K562 (cell line): ENCODE measurements at regions not wholly inside any gene's neighbourhood (a gene's known extent, or its start where the extent isn't known, plus 50 kb on each side); places are given as distances from the start of the nearest gene placed in this dataset.
A peak's percentile ranks its signal among the peaks of the same experiment; 100 is the strongest.

Experiments used
- ATAC-seq: fragments of 200-7000 bp; cut with Tn5 transposase; 3 replicates; pipeline ENCODE4 v1.9.1; 2020; ENCODE audit warnings: moderate library complexity
- BruUV-seq: library from RNA; stranded (reverse); fragments of 400-500 nt; replicated peaks from 2 replicates; lab custom pipeline; 2021; lab: Mats Ljungman, UMichigan
- CTCF ChIA-PET: fragments of 300-600 bp; formaldehyde crosslinking; extraction: SDS; loops from one replicate; lab custom pipeline; 2021; ENCODE audit warnings: low intra/inter-chr PET ratio; lab: Yijun Ruan, JAX
- POLR2A ChIA-PET: fragments of 300-600, 350-650 bp; sonication (Branson Sonifier 250); formaldehyde crosslinking; extraction: SDS; loops from one replicate; lab custom pipeline; 2021; ENCODE audit warnings: antibody characterized with exemption, inconsistent platforms; lab: Yijun Ruan, JAX
- DNase-seq, 4 experiments: peaks; one replicate each; pipeline versions ENCODE4 v3.0.0 to v3.0.0-alpha.2; 2011 to 2018; ENCODE audit warnings: low spot score in 3 of 4, mixed read lengths in 3 of 4; ENCODE audit errors: extremely low read depth in 1 of 4
- FAIRE-seq: peaks from 2 replicates; lab custom pipeline; 2011; peaks lifted over from hg19 to GRCh38; lab: Jason Lieb, UNC
- H2AFZ ChIP-seq: 2 replicates; pipeline ENCODE4 v1.6.0; 2011; ENCODE audit warnings: low read depth, low read length, control low read depth, inconsistent platforms
- H3K27ac ChIP-seq: fragments of 200-600 bp; 3 replicates; pipeline ENCODE4 v1.8.0; 2011; ENCODE audit warnings: low read depth, mild to moderate bottlenecking, control low read depth, inconsistent platforms, low read length, moderate library complexity, mixed read lengths; ENCODE audit errors: extremely low read depth
- H3K27me3 ChIP-seq, 2 experiments: fragments of 300-600 bp in 1 of 2; 2 replicates in 1 of 2; 3 replicates in 1 of 2; pipeline versions ENCODE4 v1.6.0 to v1.8.0; 2011; ENCODE audit warnings: inconsistent platforms in 2 of 2, low read length in 2 of 2, mild to moderate bottlenecking in 1 of 2, mixed read lengths in 1 of 2, moderate library complexity in 1 of 2; ENCODE audit not compliant: control insufficient read depth in 2 of 2, insufficient read depth in 2 of 2
- H3K36me3 ChIP-seq: fragments of 300-600 bp; 3 replicates; pipeline ENCODE4 v1.8.0; 2011; ENCODE audit warnings: mild to moderate bottlenecking, low read length, inconsistent platforms; ENCODE audit not compliant: control insufficient read depth, insufficient read depth
- H3K4me1 ChIP-seq, 2 experiments: fragments of 200-600 bp in 1 of 2; replicated peaks in 1 of 2; 2 replicates in 1 of 2; 3 replicates in 1 of 2; pipeline versions ENCODE4 v1.5.1 to v1.8.0; 2011; ENCODE audit warnings: inconsistent platforms in 2 of 2, low read length in 2 of 2, mild to moderate bottlenecking in 1 of 2, mixed read lengths in 1 of 2, moderate library complexity in 1 of 2; ENCODE audit not compliant: control insufficient read depth in 2 of 2, insufficient read depth in 2 of 2
- H3K4me2 ChIP-seq: 2 replicates; pipeline ENCODE4 v1.6.1; 2011; ENCODE audit warnings: low read length, control low read depth, inconsistent platforms, mixed read lengths; ENCODE audit not compliant: insufficient read depth
- H3K4me3 ChIP-seq: fragments of 200-600 bp; sonication (generic), shearing (Covaris generic); 2 replicates; pipeline ENCODE4 v1.5.1; 2016; ENCODE audit warnings: control low read depth, inconsistent platforms
- H3K79me2 ChIP-seq: fragments of 200-600 bp; 3 replicates; pipeline ENCODE4 v1.8.0; 2011; ENCODE audit warnings: low read length, inconsistent platforms; ENCODE audit not compliant: control insufficient read depth, insufficient read depth
- H3K9ac ChIP-seq, 2 experiments: 2 replicates each; pipeline versions ENCODE4 v1.6.0 to v1.6.1; 2011; ENCODE audit warnings: low read depth in 2 of 2, low read length in 2 of 2, control low read depth in 1 of 2, inconsistent platforms in 1 of 2, mild to moderate bottlenecking in 1 of 2, mixed read lengths in 1 of 2; ENCODE audit not compliant: insufficient read depth in 1 of 2
- H3K9me1 ChIP-seq: one replicate; pipeline ENCODE4 v1.6.0; 2011; ENCODE audit warnings: inconsistent platforms, mild to moderate bottlenecking, low read length, moderate library complexity; ENCODE audit not compliant: control insufficient read depth, insufficient read depth
- H3K9me3 ChIP-seq: replicated peaks from 2 replicates; pipeline ENCODE4 v1.5.1; 2011; ENCODE audit warnings: low read depth, low read length, inconsistent platforms; ENCODE audit not compliant: control insufficient read depth, insufficient read depth
- H4K20me1 ChIP-seq: replicated peaks from 2 replicates; pipeline ENCODE4 v1.6.1; 2011; ENCODE audit warnings: low read length, inconsistent platforms, mixed read lengths; ENCODE audit not compliant: control insufficient read depth, insufficient read depth
- MCM3 ChIP-seq: fragments of 450-650 bp; IDR thresholded peaks from 2 replicates; pipeline ENCODE4 v1.6.1; 2016
- TFAM ChIP-seq: fragments of 250-450 bp; sonication (Bioruptor Pico); conservative IDR thresholded peaks from 2 replicates; pipeline ENCODE4 v1.5.0; 2021; ENCODE audit warnings: mild to moderate bottlenecking, moderate library complexity
- ZNF324 ChIP-seq: fragments of 250-450 bp; sonication (Bioruptor Pico); IDR thresholded peaks from 2 replicates; pipeline ENCODE4 v1.4.0; 2020; ENCODE audit warnings: mild to moderate bottlenecking
- ZNF436 ChIP-seq: fragments of 250-450, 450-650 bp; sonication (Bioruptor Pico); formaldehyde crosslinking; IDR thresholded peaks from 2 replicates; pipeline ENCODE4 v1.7.0; 2020; ENCODE audit warnings: mild to moderate bottlenecking
- ZNF511 ChIP-seq: sonication (generic); formaldehyde crosslinking; IDR thresholded peaks from 2 replicates; pipeline ENCODE4 v1.8.0; 2022; ENCODE audit warnings: mild to moderate bottlenecking, missing genetic modification reagents
- ZNF668 ChIP-seq: fragments of 250-450 bp; sonication (Bioruptor Pico); IDR thresholded peaks from 2 replicates; pipeline ENCODE4 v1.8.0; 2022; ENCODE audit warnings: mild to moderate bottlenecking, inconsistent platforms
- WGBS: fragments of 100-300 bp; shearing (Covaris generic); methylation state at CpG from one replicate; pipeline ENCODE4 v1.1.6; 2016; ENCODE audit warnings: low coverage, mixed read lengths; ENCODE audit not compliant: insufficient coverage; ENCODE audit errors: missing lambda C conversion rate; 5-methylcytosine and 5-hydroxymethylcytosine counted together
- in situ Hi-C: fragments of 300-500 bp; cut with MboI; formaldehyde crosslinking; loops from 4 replicates; pipeline ENCODE4 v1.15.0; 2018; ENCODE audit warnings: inconsistent platforms, mixed read lengths
- intact Hi-C: fragments of 100-400 bp; cut with micrococcal nuclease; formaldehyde crosslinking; loops from 2 replicates; pipeline ENCODE4 v1.14.2; 2022
- TF ChIP-seq, protein P1 (sequence below): fragments of 450-650 bp; formaldehyde crosslinking; IDR thresholded peaks from 2 replicates; pipeline ENCODE4 v1.4.0; 2020; ENCODE audit warnings: mild to moderate bottlenecking, mixed read lengths

GRCh38 chr18:8503248-8503647, 106.0 kb upstream of the RAB12 start:
- WGBS: 0% methylated on average over 1 of the region's 1 CpG
- in situ Hi-C loops: no loop called here
- H3K36me3 ChIP-seq: no peaks in the 10 kb centered on the region
- FAIRE-seq: no peak
- ChIA-PET POLR2A (no interaction called here), CTCF (no interaction called here)
- H3K9me1 ChIP-seq: no peaks in the 10 kb centered on the region
- no peak overlapping the region for H2AFZ ChIP-seq
- no peak overlapping the region for H3K4me3 ChIP-seq
- H3K4me1 ChIP-seq: no peaks in the 10 kb centered on the region
- no peak overlapping the region for H3K4me2 ChIP-seq
- TF ChIP-seq, protein P1, sequence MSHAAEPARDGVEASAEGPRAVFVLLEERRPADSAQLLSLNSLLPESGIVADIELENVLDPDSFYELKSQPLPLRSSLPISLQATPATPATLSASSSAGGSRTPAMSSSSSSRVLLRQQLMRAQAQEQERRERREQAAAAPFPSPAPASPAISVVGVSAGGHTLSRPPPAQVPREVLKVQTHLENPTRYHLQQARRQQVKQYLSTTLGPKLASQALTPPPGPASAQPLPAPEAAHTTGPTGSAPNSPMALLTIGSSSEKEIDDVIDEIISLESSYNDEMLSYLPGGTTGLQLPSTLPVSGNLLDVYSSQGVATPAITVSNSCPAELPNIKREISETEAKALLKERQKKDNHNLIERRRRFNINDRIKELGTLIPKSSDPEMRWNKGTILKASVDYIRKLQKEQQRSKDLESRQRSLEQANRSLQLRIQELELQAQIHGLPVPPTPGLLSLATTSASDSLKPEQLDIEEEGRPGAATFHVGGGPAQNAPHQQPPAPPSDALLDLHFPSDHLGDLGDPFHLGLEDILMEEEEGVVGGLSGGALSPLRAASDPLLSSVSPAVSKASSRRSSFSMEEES (CRISPR knock-in tag): peak; percentile 66; the same call in 1 of the 2 replicates
- TF ChIP-seq ZNF436 (CRISPR knock-in tag): no peak
- intact Hi-C loops: no loop called here
- BruUV-seq: no TSS peak
- H3K9ac ChIP-seq: no peak overlapping the region
- no peak for DNase-seq
- H3K9me3 ChIP-seq: no peaks in the 10 kb centered on the region
- no peaks in the 10 kb centered on the region for H4K20me1 ChIP-seq
- H3K27me3 ChIP-seq: peaks cover 14 to 41% of the 10 kb centered on the region in 2 experiments
- no peak overlapping the region for H3K27ac ChIP-seq
- ATAC-seq: no peak
- H3K79me2 ChIP-seq: no peaks in the 10 kb centered on the region

GRCh38 chr18:8504424-8504823, 104.8 kb upstream of the RAB12 start:
- H3K9me1 ChIP-seq: no peaks in the 10 kb centered on the region
- H3K27ac ChIP-seq: no peak overlapping the region
- FAIRE-seq (no peak), ATAC-seq (no peak), DNase-seq (no peak)
- H3K79me2 ChIP-seq: no peaks in the 10 kb centered on the region
- no peak overlapping the region for H3K4me2 ChIP-seq
- in situ Hi-C loops: no loop called here
- peaks cover 14 to 41% of the 10 kb centered on the region in 2 experiments for H3K27me3 ChIP-seq
- ChIA-PET POLR2A (interaction anchor here (0.6 to 1.0 kb wide), 2 partner anchors 9 to 32 kb away, joined by 3 to 4 read pairs; no protein-coding TSS in a partner anchor), CTCF (no interaction called here)
- 0% methylated on average over 3 of the region's 3 CpGs for WGBS
- intact Hi-C loops: no loop called here
- no peaks in the 10 kb centered on the region for H3K4me1 ChIP-seq
- no peak overlapping the region for H3K9ac ChIP-seq
- H3K9me3 ChIP-seq: no peaks in the 10 kb centered on the region
- no peaks in the 10 kb centered on the region for H4K20me1 ChIP-seq
- H3K4me3 ChIP-seq: no peak overlapping the region
- no peaks in the 10 kb centered on the region for H3K36me3 ChIP-seq
- TF ChIP-seq TFAM: no peak
- TF ChIP-seq ZNF511 (CRISPR knock-in tag): no peak
- no peak for TF ChIP-seq ZNF668 (CRISPR knock-in tag)
- no peak for TF ChIP-seq ZNF324 (CRISPR knock-in tag)
- no peak for TF ChIP-seq MCM3
- BruUV-seq: no TSS peak
- H2AFZ ChIP-seq: no peak overlapping the region
